ENCODE measurements at regions not wholly inside any gene's neighbourhood (a gene's known extent, or its start where the extent isn't known, plus 50 kb on each side); places are given as distances from the start of the nearest gene placed in this dataset.

- no peaks in the 10 kb centered on the region for H3K9me3 ChIP-seq (ENCODE audit: low read length)
- H3K36me3 ChIP-seq (ENCODE audit: low read depth, low read length) = no peaks in the 10 kb centered on the region
- intact Hi-C loops (cut with micrococcal nuclease) = no loop called here
- H3K9ac ChIP-seq (ENCODE audit: low read length) = no peak overlapping the region
- no peak for ATAC-seq
- POLR2A ChIA-PET (ENCODE audit: unreplicated experiment) = no interaction called here
- no peaks in the 10 kb centered on the region for H3K4me1 ChIP-seq (ENCODE audit: insufficient read depth, low read length)
- no peak overlapping the region for H2AFZ ChIP-seq (ENCODE audit: low read length)
- TF ChIP-seq, protein P1, sequence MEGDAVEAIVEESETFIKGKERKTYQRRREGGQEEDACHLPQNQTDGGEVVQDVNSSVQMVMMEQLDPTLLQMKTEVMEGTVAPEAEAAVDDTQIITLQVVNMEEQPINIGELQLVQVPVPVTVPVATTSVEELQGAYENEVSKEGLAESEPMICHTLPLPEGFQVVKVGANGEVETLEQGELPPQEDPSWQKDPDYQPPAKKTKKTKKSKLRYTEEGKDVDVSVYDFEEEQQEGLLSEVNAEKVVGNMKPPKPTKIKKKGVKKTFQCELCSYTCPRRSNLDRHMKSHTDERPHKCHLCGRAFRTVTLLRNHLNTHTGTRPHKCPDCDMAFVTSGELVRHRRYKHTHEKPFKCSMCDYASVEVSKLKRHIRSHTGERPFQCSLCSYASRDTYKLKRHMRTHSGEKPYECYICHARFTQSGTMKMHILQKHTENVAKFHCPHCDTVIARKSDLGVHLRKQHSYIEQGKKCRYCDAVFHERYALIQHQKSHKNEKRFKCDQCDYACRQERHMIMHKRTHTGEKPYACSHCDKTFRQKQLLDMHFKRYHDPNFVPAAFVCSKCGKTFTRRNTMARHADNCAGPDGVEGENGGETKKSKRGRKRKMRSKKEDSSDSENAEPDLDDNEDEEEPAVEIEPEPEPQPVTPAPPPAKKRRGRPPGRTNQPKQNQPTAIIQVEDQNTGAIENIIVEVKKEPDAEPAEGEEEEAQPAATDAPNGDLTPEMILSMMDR (conservative IDR thresholded peaks at IDR 0.05; ENCODE audit: low read depth, low read length) = no peak
- TF ChIP-seq EZH2phosphoT487 (IDR thresholded peaks at IDR 0.05; ENCODE audit: borderline replicate concordance, low read length) = no peak
- no peaks in the 10 kb centered on the region for H3K27me3 ChIP-seq (ENCODE audit: low read length)
- H3K9me2 ChIP-seq (replicated peaks; ENCODE audit: low read length) = no peaks in the 10 kb centered on the region
- no peaks in the 10 kb centered on the region for H3F3A ChIP-seq (ENCODE audit: low read length, unreplicated experiment)
- no peak overlapping the region for H3K27ac ChIP-seq (ENCODE audit: low read length)
- no peaks in the 10 kb centered on the region for H4K20me1 ChIP-seq (ENCODE audit: low read length)
- H3K4me3 ChIP-seq (ENCODE audit: low read length) = no peak overlapping the region
- no TSS peak for BruUV-seq (replicated peaks)
- no peaks in the 10 kb centered on the region for H3K79me2 ChIP-seq (ENCODE audit: low read length)
- CTCF ChIA-PET = no interaction called here
- no peak overlapping the region for H3K4me2 ChIP-seq (ENCODE audit: low read length)
- no peak for DNase-seq
Measured at GRCh38 chr9:91155181-91155580, 206.5 kb downstream of the AUH start.

DNA sequence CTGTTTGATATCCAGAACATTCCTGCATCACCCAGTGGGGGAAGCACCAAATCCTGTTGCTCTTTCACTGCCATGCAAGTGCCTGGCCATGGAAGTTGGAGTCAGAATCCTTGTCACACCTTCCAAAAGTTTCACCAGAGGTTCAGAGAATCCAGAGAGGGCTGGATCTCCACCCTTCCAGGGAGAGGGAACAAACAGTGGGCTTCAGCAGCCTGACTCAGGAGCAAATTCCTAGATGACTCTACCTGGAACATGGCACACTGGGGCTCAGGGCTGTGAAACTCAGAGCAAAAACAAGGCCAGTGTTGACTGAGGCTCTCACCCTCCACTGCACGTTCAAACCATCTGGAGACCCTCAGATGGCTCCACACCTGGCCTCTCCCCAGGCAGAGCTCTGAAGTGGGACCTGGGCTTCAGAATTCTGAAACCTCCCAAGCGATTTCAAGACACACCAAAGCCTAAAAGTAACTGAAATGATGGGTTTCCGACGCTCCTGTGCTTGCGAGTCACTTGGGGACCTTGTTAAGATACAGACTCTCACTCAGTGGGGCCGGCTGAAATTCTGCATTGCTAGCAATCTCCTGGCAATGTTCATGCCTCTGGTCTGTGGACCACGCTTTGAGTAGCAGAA is 205.9 kb downstream of the AUH start:
- no peaks in the 10 kb centered on the region for H3F3A ChIP-seq (ENCODE audit: low read length, unreplicated experiment)
- H3K4me3 ChIP-seq (ENCODE audit: low read length) = no peak overlapping the region
- H3K27ac ChIP-seq (ENCODE audit: low read length) = no peak overlapping the region
- H2AFZ ChIP-seq (ENCODE audit: low read length) = no peak overlapping the region
- ChIA-PET CTCF (no interaction called here), POLR2A (ENCODE audit: unreplicated experiment) (no interaction called here)
- intact Hi-C loops (cut with micrococcal nuclease) = no loop called here
- no peaks in the 10 kb centered on the region for H3K4me1 ChIP-seq (ENCODE audit: insufficient read depth, low read length)
- no peaks in the 10 kb centered on the region for H3K9me3 ChIP-seq (ENCODE audit: low read length)
- H3K9ac ChIP-seq (ENCODE audit: low read length) = no peak overlapping the region
- no peaks in the 10 kb centered on the region for H3K79me2 ChIP-seq (ENCODE audit: low read length)
- no peak for DNase-seq
- H3K9me2 ChIP-seq (replicated peaks; ENCODE audit: low read length) = no peaks in the 10 kb centered on the region
- no peak for TF ChIP-seq EZH2phosphoT487 (IDR thresholded peaks at IDR 0.05; ENCODE audit: borderline replicate concordance, low read length)
- no peak for TF ChIP-seq EZH2 (IDR thresholded peaks at IDR 0.05; ENCODE audit: low read length, unreplicated experiment)
- TF ChIP-seq, protein P1 (conservative IDR thresholded peaks at IDR 0.05; ENCODE audit: low read depth, low read length) = no peak
- no peaks in the 10 kb centered on the region for H4K20me1 ChIP-seq (ENCODE audit: low read length)
- H3K27me3 ChIP-seq (ENCODE audit: low read length) = no peaks in the 10 kb centered on the region
- no peaks in the 10 kb centered on the region for H3K36me3 ChIP-seq (ENCODE audit: low read depth, low read length)
- H3K4me2 ChIP-seq (ENCODE audit: low read length) = no peak overlapping the region
- ATAC-seq = no peak
- no TSS peak for BruUV-seq (replicated peaks)

DNA sequence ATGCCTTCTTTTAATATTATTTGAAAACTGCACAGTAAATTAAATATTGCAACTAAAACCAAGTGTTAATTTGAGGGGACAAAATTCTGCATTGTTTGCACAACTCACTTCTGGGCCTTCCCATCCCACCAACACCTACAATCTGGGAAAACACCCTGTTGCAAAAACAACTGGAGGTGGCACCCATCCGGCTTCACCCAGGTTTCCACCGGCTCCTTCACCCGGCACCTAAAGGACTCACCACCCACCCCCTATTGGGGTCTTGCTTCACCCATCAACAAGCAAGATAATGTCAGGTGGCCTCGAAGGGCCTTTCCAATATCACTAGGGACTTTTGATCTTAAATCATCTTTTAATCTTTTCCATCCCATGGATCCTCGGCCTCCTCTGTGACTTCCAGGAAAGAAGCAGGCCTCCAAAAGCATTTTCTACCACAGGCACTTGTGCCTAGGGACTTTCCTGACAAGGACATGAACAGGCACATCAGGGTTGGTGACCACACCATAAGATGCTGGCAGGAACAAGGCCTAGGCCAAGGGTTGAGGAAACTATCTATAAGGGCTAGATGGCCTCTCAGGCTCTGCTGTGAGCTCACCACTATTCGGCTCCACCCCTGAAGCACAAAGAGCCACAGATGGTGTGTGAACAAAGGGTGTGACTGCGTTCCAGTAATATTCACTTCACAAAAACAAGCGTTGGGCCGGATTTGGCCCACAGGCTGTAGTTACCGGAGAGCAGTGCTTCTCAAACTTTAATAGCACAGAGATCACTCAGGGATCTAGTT is 205.1 kb downstream of the AUH start:
- ChIA-PET CTCF (no interaction called here), POLR2A (ENCODE audit: unreplicated experiment) (no interaction called here)
- no peaks in the 10 kb centered on the region for H3K79me2 ChIP-seq (ENCODE audit: low read length)
- no TSS peak for BruUV-seq (replicated peaks)
- H3K9me3 ChIP-seq (ENCODE audit: low read length) = no peaks in the 10 kb centered on the region
- no peak overlapping the region for H3K4me2 ChIP-seq (ENCODE audit: low read length)
- H3F3A ChIP-seq (ENCODE audit: low read length, unreplicated experiment) = no peaks in the 10 kb centered on the region
- DNase-seq = no peak
- H3K36me3 ChIP-seq (ENCODE audit: low read depth, low read length) = no peaks in the 10 kb centered on the region
- no peak overlapping the region for H2AFZ ChIP-seq (ENCODE audit: low read length)
- no peaks in the 10 kb centered on the region for H4K20me1 ChIP-seq (ENCODE audit: low read length)
- H3K9ac ChIP-seq (ENCODE audit: low read length) = no peak overlapping the region
- no peak for TF ChIP-seq EZH2 (IDR thresholded peaks at IDR 0.05; ENCODE audit: low read length, unreplicated experiment)
- no peak for TF ChIP-seq EZH2phosphoT487 (IDR thresholded peaks at IDR 0.05; ENCODE audit: borderline replicate concordance, low read length)
- TF ChIP-seq, protein P1 (conservative IDR thresholded peaks at IDR 0.05; ENCODE audit: low read depth, low read length) = no peak
- H3K27me3 ChIP-seq (ENCODE audit: low read length) = no peaks in the 10 kb centered on the region
- intact Hi-C loops (cut with micrococcal nuclease) = no loop called here
- H3K9me2 ChIP-seq (replicated peaks; ENCODE audit: low read length) = no peaks in the 10 kb centered on the region
- no peak for ATAC-seq
- peaks cover 6% of the 10 kb centered on the region for H3K4me1 ChIP-seq (ENCODE audit: insufficient read depth, low read length)
- H3K27ac ChIP-seq (ENCODE audit: low read length) = no peak overlapping the region
- H3K4me3 ChIP-seq (ENCODE audit: low read length) = no peak overlapping the region

Data from PC-3 (cell line).